GM18873 (cell line): ENCODE measurements at regions not wholly inside any gene's neighbourhood (a gene's known extent, or its start where the extent isn't known, plus 50 kb on each side); places are given as distances from the start of the nearest gene placed in this dataset.
"Not testable (repeated sequence)": the region's sequence is repeated elsewhere in the genome, so short reads cannot be mapped to it uniquely, and the experiment has no call there.

Experiments
- ATAC-seq: cut with Tn5 transposase; IDR thresholded peaks from one replicate; pipeline ENCODE4 v1.9.1; 2021; ENCODE audit warnings: mild to moderate bottlenecking, moderate library complexity, moderate number of reproducible peaks; ENCODE audit not compliant: unreplicated experiment, low FRiP score

DNA sequence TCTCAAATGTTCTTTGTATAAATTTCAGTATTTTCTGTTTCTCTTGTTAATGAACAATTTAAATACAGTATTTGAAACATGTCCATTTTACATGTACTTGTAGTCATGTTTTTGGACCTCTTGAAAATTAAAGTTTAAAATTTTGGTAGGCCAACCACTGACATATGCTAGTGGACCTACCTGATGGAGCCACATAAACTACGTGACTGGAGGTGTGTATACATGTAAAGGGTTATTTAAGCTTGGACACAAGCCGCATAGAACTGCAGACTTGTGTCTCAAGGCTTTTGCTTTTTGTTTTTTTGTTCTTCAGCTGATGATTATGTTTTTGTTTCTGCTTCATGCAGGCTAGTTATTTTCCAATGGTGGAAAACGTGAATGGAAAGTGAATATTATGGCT is 568.5 kb upstream of the MDGA2 start:
- ATAC-seq = no peak

DNA sequence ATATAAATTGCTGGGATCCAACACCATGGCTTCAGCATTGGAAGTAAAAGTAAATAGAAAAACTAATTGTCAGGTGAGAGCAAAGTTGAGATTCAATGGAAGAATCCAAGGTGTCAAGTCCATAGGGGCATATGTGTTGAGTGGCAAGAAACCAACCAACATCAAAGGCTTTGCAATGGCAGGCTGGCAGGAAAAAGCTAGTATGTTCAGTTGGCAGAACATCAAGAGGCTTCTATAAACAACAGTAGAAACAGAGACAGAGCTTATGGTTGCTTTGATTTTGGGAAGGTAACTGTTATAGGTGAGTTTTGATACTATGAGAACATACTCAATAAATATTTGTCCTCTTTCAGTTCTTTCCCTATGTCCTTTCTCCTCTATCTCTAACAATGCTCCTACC is 553.7 kb upstream of the MDGA2 start:
- ATAC-seq = no peak

GRCh38 chr14:48193893-48194292 is 518.5 kb upstream of the MDGA2 start:
- ATAC-seq = no peak

DNA sequence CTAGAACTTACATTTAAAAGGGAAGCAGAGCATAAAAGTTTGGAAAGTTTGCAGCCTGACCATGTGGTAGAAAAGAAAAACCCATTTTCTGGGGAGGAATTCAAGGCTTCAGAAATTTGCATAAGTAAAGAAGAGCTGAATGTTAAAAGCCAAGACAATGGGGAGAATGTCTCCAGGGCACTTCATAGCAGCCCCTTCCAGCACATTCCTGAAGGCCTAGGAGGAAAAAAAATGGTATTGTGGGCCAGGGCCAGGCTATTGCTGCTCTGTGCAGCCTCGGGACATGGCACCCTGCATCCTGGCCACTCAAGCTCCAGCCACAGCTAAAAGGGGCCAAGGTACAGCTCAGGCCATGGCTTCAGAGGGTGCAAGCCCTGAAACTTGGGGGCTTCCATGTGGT is 474.2 kb upstream of the MDGA2 start:
- not testable (repeated sequence) for ATAC-seq

DNA sequence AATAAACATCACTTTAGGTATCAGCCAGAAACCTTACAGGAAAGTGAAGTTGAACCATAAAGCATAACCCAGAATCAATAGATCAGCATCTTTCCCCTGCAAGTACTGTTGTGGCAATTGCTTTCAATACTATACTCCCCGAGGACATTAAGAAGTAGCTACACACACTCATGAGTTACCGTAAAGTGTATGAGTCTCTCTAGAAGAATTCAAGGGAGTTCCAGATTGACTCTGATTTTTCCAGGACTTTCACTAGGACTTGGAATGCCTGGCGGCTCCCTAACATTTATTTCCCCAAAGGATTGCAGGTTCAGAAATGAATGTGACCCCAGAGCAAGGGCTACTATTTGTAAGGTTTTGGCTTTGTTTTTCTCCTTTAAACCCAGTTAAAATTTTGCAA is 465.4 kb upstream of the MDGA2 start:
- no peak for ATAC-seq

- ATAC-seq = no peak
Measured at GRCh38 chr14:48129472-48129871, 454.1 kb upstream of the MDGA2 start.

DNA sequence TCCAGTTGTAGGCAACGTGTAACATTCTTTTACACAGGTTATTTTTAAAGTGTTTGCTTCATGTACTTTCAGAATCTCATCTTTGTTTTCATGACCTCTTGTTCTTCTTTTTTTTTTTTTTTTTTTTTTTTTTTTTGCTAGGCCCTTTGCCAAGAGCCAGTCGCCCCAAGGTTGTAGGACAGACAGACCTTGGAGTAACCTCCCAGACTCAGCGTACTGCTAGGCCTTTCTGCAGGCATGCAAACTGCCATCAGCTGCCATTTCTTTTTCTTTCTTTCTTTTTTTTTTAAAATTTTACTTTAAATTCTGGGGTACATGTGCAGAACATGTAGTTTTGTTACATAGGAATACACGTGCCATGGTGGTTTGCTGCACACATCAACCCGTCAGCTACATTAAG is 452.3 kb upstream of the MDGA2 start:
- ATAC-seq = no peak

GRCh38 chr14:48125654-48126053 is 450.2 kb upstream of the MDGA2 start:
- ATAC-seq = no peak

GRCh38 chr14:48113713-48114112 is 438.3 kb upstream of the MDGA2 start:
- ATAC-seq = no peak

GRCh38 chr14:48111151-48111550 is 435.7 kb upstream of the MDGA2 start:
- no peak for ATAC-seq

GRCh38 chr14:48107646-48108045 is 432.2 kb upstream of the MDGA2 start:
- ATAC-seq = no peak

DNA sequence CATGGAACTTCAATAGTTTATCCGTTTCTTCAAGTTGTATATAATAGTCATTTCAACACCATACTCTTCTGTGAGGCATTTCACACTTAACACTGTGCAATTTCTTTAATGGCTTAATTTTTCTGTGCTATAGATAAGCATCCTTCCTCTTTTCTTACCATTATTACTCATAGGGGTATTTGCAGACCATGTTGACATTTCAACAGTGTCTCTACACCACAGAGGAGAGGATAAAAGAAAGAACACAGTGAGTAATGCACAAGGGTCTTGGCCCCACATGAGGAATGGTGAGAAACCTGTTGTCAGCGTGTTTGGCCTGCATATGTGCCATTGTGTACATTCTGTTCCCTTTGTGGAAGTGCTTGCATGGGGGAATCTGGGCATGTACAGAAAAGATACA is 421.5 kb upstream of the MDGA2 start:
- no peak for ATAC-seq

- no peak for ATAC-seq
Measured at GRCh38 chr14:48086516-48086915, 411.1 kb upstream of the MDGA2 start.

GRCh38 chr14:48075487-48075886 is 400.1 kb upstream of the MDGA2 start:
- no peak for ATAC-seq

DNA sequence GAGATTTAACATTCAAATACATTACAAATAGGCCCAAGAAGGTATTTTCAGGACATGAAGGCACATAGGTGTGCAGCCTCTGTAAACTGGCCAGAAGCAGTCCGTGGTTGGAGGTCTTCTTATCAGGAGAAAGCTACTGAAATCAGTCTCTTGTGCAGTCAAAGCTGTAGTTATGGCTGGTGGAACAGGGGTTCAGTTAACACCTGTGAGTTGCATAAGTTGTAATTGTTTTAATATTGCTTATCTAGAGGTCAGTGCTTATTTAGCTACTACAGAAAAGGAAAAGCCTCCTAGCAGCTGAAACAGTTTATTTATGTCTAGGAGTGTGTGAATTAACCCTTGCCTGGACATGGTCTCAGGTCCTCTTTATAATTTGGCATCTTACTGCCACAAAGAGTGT is 377.6 kb upstream of the MDGA2 start:
- ATAC-seq = no peak

DNA sequence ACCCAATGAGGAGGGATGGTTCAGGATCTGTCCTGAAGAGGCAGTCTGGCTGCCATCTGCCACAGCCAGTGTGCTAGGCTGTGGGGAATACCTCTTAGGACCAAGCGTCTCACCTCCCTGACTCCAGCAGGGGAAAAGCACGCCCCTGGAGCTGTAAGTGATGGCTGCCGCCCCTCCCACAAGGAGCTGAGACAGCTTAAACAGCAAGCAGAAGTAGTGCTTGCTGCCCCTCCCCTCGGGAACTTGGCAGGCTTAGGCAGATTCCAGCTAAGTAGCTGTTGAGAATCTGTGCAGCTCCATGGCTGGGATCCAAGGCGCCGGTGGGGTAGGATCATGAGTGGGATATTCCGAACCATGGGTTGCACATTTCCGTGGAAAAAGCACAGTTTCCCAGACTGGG is 360.4 kb upstream of the MDGA2 start:
- ATAC-seq = no peak

- ATAC-seq = no peak
Measured at GRCh38 chr14:48027115-48027514, 351.7 kb upstream of the MDGA2 start.

- no peak for ATAC-seq
Measured at GRCh38 chr14:48023881-48024280, 348.5 kb upstream of the MDGA2 start.

GRCh38 chr14:48011484-48011883 is 336.1 kb upstream of the MDGA2 start:
- ATAC-seq = not testable (repeated sequence)

DNA sequence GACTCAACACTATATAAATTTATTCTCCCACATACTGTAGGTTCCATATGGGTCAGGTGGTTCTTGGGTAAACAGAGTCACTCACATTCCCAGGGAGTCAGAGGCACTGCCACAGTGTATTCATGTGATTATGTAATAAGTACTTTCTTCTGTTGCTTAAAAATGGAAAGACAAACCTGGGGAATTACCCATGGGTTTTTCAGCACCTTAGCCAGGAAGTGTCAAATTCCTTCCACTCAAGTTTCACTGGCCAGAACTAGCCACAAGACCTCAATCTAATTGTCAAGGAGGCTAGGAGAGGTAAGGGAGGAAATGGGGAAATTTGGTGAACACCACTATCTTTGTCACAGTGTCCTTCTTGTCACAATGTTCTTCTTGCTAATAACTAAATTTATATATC is 333.2 kb upstream of the MDGA2 start:
- no peak for ATAC-seq

GRCh38 chr14:48005986-48006385 is 330.6 kb upstream of the MDGA2 start:
- no peak for ATAC-seq

- no peak for ATAC-seq
Measured at GRCh38 chr14:47993883-47994282, 318.5 kb upstream of the MDGA2 start.

DNA sequence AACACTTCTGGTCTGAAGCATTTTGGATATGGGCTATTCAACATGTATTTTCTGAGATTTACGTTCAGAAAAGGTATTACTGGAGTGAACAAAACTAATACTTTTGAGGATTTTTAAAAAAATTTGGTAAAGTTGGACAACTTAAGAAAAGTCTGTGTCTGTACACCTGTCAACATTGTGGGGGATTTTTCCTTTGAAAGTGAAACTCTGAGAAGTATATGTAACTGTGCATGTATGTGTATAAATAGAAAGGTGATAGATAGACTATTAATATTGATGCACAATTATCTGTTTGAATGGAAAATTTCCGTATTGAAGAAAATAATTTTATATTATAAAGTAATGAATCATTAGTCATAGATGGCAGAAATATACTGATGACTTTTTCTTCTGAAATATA is 312.8 kb upstream of the MDGA2 start:
- ATAC-seq = no peak
